ENCODE measurements at regions not wholly inside any gene's neighbourhood (a gene's known extent, or its start where the extent isn't known, plus 50 kb on each side); places are given as distances from the start of the nearest gene placed in this dataset.

GRCh38 chr12:17802657-17803641 lies 287.0 kb downstream of the RERGL start:
- no peak for DNase-seq

GRCh38 chr12:17793854-17794253 lies 296.1 kb downstream of the RERGL start:
- no peak for DNase-seq

DNA sequence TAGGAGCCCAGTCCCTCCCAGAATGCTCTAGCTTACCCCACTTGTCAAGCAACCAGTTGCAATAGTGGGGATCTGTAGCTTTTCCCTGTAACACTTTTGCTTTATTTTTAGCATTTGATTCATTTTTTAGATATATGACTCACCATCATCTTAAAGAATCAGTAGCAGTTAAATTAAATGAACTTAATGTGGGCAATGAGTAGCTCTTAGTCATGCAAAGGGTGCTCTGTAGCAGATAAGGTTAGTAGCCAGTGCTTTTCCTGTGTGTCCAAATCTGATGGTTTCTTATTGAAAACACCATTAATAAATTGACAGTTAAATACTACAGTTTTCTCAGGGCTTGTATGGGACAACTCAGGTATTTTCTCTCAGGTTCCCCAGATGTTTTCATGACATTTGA lies 311.8 kb downstream of the RERGL start:
- no peak for DNase-seq

GRCh38 chr12:17763366-17763765 lies 326.6 kb downstream of the RERGL start:
- no peak for DNase-seq

DNA sequence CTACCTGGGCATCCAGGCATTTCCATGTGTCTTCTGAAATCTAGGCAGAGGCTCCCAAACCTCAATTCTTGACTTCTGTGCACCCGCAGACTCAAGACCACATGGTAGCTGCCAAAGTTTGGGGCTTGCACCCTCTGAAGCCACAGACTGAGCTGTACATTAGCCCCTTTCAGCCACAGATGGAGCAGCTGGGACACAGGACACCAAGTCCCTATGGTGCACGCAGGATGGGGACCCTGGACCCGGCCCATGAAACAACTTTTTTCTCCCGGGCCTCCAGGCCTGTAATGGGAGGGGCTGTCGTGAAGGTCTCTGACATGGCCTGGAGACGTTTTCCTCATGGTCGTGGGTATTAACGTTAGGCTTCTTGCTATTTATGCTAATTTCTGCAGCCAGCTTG lies 330.0 kb downstream of the RERGL start:
- no peak for DNase-seq

Data from NCI-H2171 treated with DMSO at 0.1 percent for 48 hours (cell line).